ENCODE measurements at regions not wholly inside any gene's neighbourhood (a gene's known extent, or its start where the extent isn't known, plus 50 kb on each side); places are given as distances from the start of the nearest gene placed in this dataset.

GRCh38 chr4:175470131-175470530 lies 341.9 kb downstream of the GPM6A start:
- TF ChIP-seq CTCF (conservative IDR thresholded peaks at IDR 0.05 in 1 of 2, IDR thresholded peaks at IDR 0.05 in 1 of 2; ENCODE audit: extremely low read depth in 1 of 2, insufficient read depth in 1 of 2, low read depth in 1 of 2, low read length in 2 of 2) (no peak), EZH2 (IDR thresholded peaks at IDR 0.05; ENCODE audit: borderline replicate concordance, low read length) (no peak)
